K562 (cell line): ENCODE measurements at regions not wholly inside any gene's neighbourhood (a gene's known extent, or its start where the extent isn't known, plus 50 kb on each side); places are given as distances from the start of the nearest gene placed in this dataset.

Experiments used
- ATAC-seq: fragments of 200-7000 bp; cut with Tn5 transposase; 3 replicates; pipeline ENCODE4 v1.9.1; 2020; ENCODE audit warnings: moderate library complexity
- BruUV-seq: library from RNA; stranded (reverse); fragments of 400-500 nt; replicated peaks from 2 replicates; lab custom pipeline; 2021; lab: Mats Ljungman, UMichigan
- CTCF ChIA-PET: fragments of 300-600 bp; formaldehyde crosslinking; extraction: SDS; loops from one replicate; lab custom pipeline; 2021; ENCODE audit warnings: low intra/inter-chr PET ratio; lab: Yijun Ruan, JAX
- POLR2A ChIA-PET: fragments of 300-600, 350-650 bp; sonication (Branson Sonifier 250); formaldehyde crosslinking; extraction: SDS; loops from one replicate; lab custom pipeline; 2021; ENCODE audit warnings: antibody characterized with exemption, inconsistent platforms; lab: Yijun Ruan, JAX
- DNase-seq, 4 experiments: peaks; one replicate each; pipeline versions ENCODE4 v3.0.0 to v3.0.0-alpha.2; 2011 to 2018; ENCODE audit warnings: low spot score in 3 of 4, mixed read lengths in 3 of 4; ENCODE audit errors: extremely low read depth in 1 of 4
- FAIRE-seq: peaks from 2 replicates; lab custom pipeline; 2011; peaks lifted over from hg19 to GRCh38; lab: Jason Lieb, UNC
- H2AFZ ChIP-seq: 2 replicates; pipeline ENCODE4 v1.6.0; 2011; ENCODE audit warnings: low read depth, low read length, control low read depth, inconsistent platforms
- H3K27ac ChIP-seq: fragments of 200-600 bp; 3 replicates; pipeline ENCODE4 v1.8.0; 2011; ENCODE audit warnings: low read depth, mild to moderate bottlenecking, control low read depth, inconsistent platforms, low read length, moderate library complexity, mixed read lengths; ENCODE audit errors: extremely low read depth
- H3K27me3 ChIP-seq, 2 experiments: fragments of 300-600 bp in 1 of 2; 2 replicates in 1 of 2; 3 replicates in 1 of 2; pipeline versions ENCODE4 v1.6.0 to v1.8.0; 2011; ENCODE audit warnings: inconsistent platforms in 2 of 2, low read length in 2 of 2, mild to moderate bottlenecking in 1 of 2, mixed read lengths in 1 of 2, moderate library complexity in 1 of 2; ENCODE audit not compliant: control insufficient read depth in 2 of 2, insufficient read depth in 2 of 2
- H3K36me3 ChIP-seq: fragments of 300-600 bp; 3 replicates; pipeline ENCODE4 v1.8.0; 2011; ENCODE audit warnings: mild to moderate bottlenecking, low read length, inconsistent platforms; ENCODE audit not compliant: control insufficient read depth, insufficient read depth
- H3K4me1 ChIP-seq, 2 experiments: fragments of 200-600 bp in 1 of 2; replicated peaks in 1 of 2; 2 replicates in 1 of 2; 3 replicates in 1 of 2; pipeline versions ENCODE4 v1.5.1 to v1.8.0; 2011; ENCODE audit warnings: inconsistent platforms in 2 of 2, low read length in 2 of 2, mild to moderate bottlenecking in 1 of 2, mixed read lengths in 1 of 2, moderate library complexity in 1 of 2; ENCODE audit not compliant: control insufficient read depth in 2 of 2, insufficient read depth in 2 of 2
- H3K4me2 ChIP-seq: 2 replicates; pipeline ENCODE4 v1.6.1; 2011; ENCODE audit warnings: low read length, control low read depth, inconsistent platforms, mixed read lengths; ENCODE audit not compliant: insufficient read depth
- H3K4me3 ChIP-seq: fragments of 200-600 bp; sonication (generic), shearing (Covaris generic); 2 replicates; pipeline ENCODE4 v1.5.1; 2016; ENCODE audit warnings: control low read depth, inconsistent platforms
- H3K79me2 ChIP-seq: fragments of 200-600 bp; 3 replicates; pipeline ENCODE4 v1.8.0; 2011; ENCODE audit warnings: low read length, inconsistent platforms; ENCODE audit not compliant: control insufficient read depth, insufficient read depth
- H3K9ac ChIP-seq, 2 experiments: 2 replicates each; pipeline versions ENCODE4 v1.6.0 to v1.6.1; 2011; ENCODE audit warnings: low read depth in 2 of 2, low read length in 2 of 2, control low read depth in 1 of 2, inconsistent platforms in 1 of 2, mild to moderate bottlenecking in 1 of 2, mixed read lengths in 1 of 2; ENCODE audit not compliant: insufficient read depth in 1 of 2
- H3K9me1 ChIP-seq: one replicate; pipeline ENCODE4 v1.6.0; 2011; ENCODE audit warnings: inconsistent platforms, mild to moderate bottlenecking, low read length, moderate library complexity; ENCODE audit not compliant: control insufficient read depth, insufficient read depth
- H3K9me3 ChIP-seq: replicated peaks from 2 replicates; pipeline ENCODE4 v1.5.1; 2011; ENCODE audit warnings: low read depth, low read length, inconsistent platforms; ENCODE audit not compliant: control insufficient read depth, insufficient read depth
- H4K20me1 ChIP-seq: replicated peaks from 2 replicates; pipeline ENCODE4 v1.6.1; 2011; ENCODE audit warnings: low read length, inconsistent platforms, mixed read lengths; ENCODE audit not compliant: control insufficient read depth, insufficient read depth
- EZH2 ChIP-seq: IDR thresholded peaks from 2 replicates; pipeline ENCODE4 v1.6.1; 2012; ENCODE audit warnings: low read depth, mild to moderate bottlenecking, inconsistent platforms, low read length, borderline replicate concordance
- MYC ChIP-seq, 2 experiments: fragments of 250-450 bp in 1 of 2; sonication (Bioruptor Pico) in 1 of 2; IDR thresholded peaks; 2 replicates each; pipeline versions ENCODE4 v1.5.1 to v1.6.1; 2012 to 2021; ENCODE audit warnings: low read depth in 2 of 2, borderline replicate concordance in 1 of 2, improper control_type of control experiment in 1 of 2, low read length in 1 of 2, mild to moderate bottlenecking in 1 of 2, moderate library complexity in 1 of 2
- PTTG1 ChIP-seq: fragments of 450-650 bp; IDR thresholded peaks from 2 replicates; pipeline ENCODE4 v1.6.1; 2016; ENCODE audit warnings: low read depth, mild to moderate bottlenecking, missing genetic modification characterization, missing compliant biosample characterization
- SIN3A ChIP-seq, 2 experiments: fragments of 150-350 bp in 1 of 2; IDR thresholded peaks; 2 replicates each; pipeline ENCODE4 v1.6.1; 2011 to 2016; ENCODE audit warnings: borderline replicate concordance in 2 of 2, low read depth in 2 of 2, low read length in 2 of 2, mild to moderate bottlenecking in 2 of 2, moderate library complexity in 2 of 2; ENCODE audit not compliant: control insufficient read depth in 1 of 2
- TSC22D4 ChIP-seq: fragments of 450-650 bp; IDR thresholded peaks from 2 replicates; pipeline ENCODE4 v1.6.1; 2016; ENCODE audit warnings: missing genetic modification characterization, missing biosample characterization, control low read depth
- WGBS: fragments of 100-300 bp; shearing (Covaris generic); methylation state at CpG from one replicate; pipeline ENCODE4 v1.1.6; 2016; ENCODE audit warnings: low coverage, mixed read lengths; ENCODE audit not compliant: insufficient coverage; ENCODE audit errors: missing lambda C conversion rate; 5-methylcytosine and 5-hydroxymethylcytosine counted together
- in situ Hi-C: fragments of 300-500 bp; cut with MboI; formaldehyde crosslinking; loops from 4 replicates; pipeline ENCODE4 v1.15.0; 2018; ENCODE audit warnings: inconsistent platforms, mixed read lengths
- intact Hi-C: fragments of 100-400 bp; cut with micrococcal nuclease; formaldehyde crosslinking; loops from 2 replicates; pipeline ENCODE4 v1.14.2; 2022

GRCh38 chr4:126552321-126552720 lies 1080.4 kb upstream of the INTU start (continued):
- TF ChIP-seq MYC (IDR thresholded peaks at IDR 0.05; ENCODE audit: low read depth, low read length) (no peak), MYC (CRISPR knock-in tag; IDR thresholded peaks at IDR 0.05; ENCODE audit: borderline replicate concordance, low read depth) (no peak), PTTG1 (no peak)

GRCh38 chr4:126553248-126553647 lies 1079.5 kb upstream of the INTU start:
- H3K9me1 ChIP-seq = no peaks in the 10 kb centered on the region
- H3K4me1 ChIP-seq = peaks cover 0 to 4% of the 10 kb centered on the region in 2 experiments; a peak in 1 of 5 replicates
- H3K79me2 ChIP-seq = peaks cover 45% of the 10 kb centered on the region
- H2AFZ ChIP-seq = no peak overlapping the region
- no peaks in the 10 kb centered on the region for H4K20me1 ChIP-seq
- ATAC-seq (peak; percentile 79), FAIRE-seq (no peak), DNase-seq (no peak)
- H3K27me3 ChIP-seq = no peaks in the 10 kb centered on the region
- no peak overlapping the region for H3K9ac ChIP-seq
- H3K27ac ChIP-seq = peak overlapping the region; percentile 45; the same call in 1 of the 3 replicates
- POLR2A ChIA-PET = no interaction called here
- CTCF ChIA-PET = no interaction called here
- no peaks in the 10 kb centered on the region; the same call in 1 of the 2 replicates for H3K9me3 ChIP-seq
- peaks cover 16% of the 10 kb centered on the region; the same call in 1 of the 3 replicates for H3K36me3 ChIP-seq
- BruUV-seq = no TSS peak
- in situ Hi-C loops = no loop called here
- H3K4me2 ChIP-seq = no peak overlapping the region
- intact Hi-C loops = loop anchor here (5.0 kb wide), 1 partner anchor 404 kb away; no protein-coding TSS in a partner anchor
- H3K4me3 ChIP-seq = no peak overlapping the region
- TF ChIP-seq SIN3A (IDR thresholded peaks at IDR 0.05; ENCODE audit: borderline replicate concordance in 2 of 2, control insufficient read depth in 1 of 2, low read depth in 2 of 2, low read length in 2 of 2) = no peak
- TF ChIP-seq TSC22D4 (tag) = no peak
- no peak for TF ChIP-seq EZH2
- 15% methylated on average over 2 of the region's 2 CpGs for WGBS
